ENCODE measurements at regions not wholly inside any gene's neighbourhood (a gene's known extent, or its start where the extent isn't known, plus 50 kb on each side); places are given as distances from the start of the nearest gene placed in this dataset.

DNA sequence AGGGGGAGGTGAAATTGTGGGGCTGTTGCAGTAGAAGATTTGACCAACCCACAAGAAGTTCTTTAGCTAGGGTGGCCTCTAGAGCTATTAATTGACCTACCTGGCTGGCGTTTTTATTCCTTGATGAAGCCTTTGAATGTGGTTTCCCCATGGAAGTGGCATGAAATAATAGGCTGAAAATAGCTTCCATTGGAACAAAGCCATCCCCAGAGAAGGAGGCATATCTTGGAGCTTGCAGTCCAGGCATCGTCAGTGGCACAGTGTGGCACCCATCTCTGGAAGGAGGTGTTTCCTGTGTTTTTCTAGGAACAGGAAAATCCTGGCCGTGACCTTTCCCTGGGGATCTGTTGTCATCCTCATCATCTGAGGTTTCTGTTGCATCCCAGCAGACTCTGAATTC, 96.3 kb upstream of the WDR1 start:
- no peaks in the 10 kb centered on the region for H3K9me3 ChIP-seq (ENCODE audit: control insufficient read depth, low read depth, low read length)
- WGBS (ENCODE audit: extremely low coverage, insufficient read length, low lambda C conversion rate) = no CpG with 5 or more reads among the region's 3 CpGs
- no peak for DNase-seq

More for the DNA sequence above, 96.3 kb upstream of the WDR1 start:
- H2BK12ac ChIP-seq (ENCODE audit: insufficient read length, low read depth, low read length) = no peak overlapping the region
- Mint-ChIP-seq H3K27ac (no peak overlapping the region), H3K9me3 (peaks cover 0 to 2% of the 10 kb centered on the region in 2 experiments; a peak in 3 of 5 replicates), H3K27me3 (ENCODE audit: low read depth) (peaks cover 15% of the 10 kb centered on the region), H3K4me3 (no peak overlapping the region), H3K4me1 (no peaks in the 10 kb centered on the region), H3K36me3 (ENCODE audit: insufficient read depth in 1 of 3, low read depth in 3 of 3) (no peaks in the 10 kb centered on the region)
- H3K4ac ChIP-seq (ENCODE audit: low read depth, low read length) = no peak overlapping the region
- no peaks in the 10 kb centered on the region for H3K4me1 ChIP-seq (ENCODE audit: insufficient read depth, low read length)
- no peak overlapping the region for H2BK5ac ChIP-seq (ENCODE audit: insufficient read length, low read length)
- no peak overlapping the region for H3K18ac ChIP-seq (ENCODE audit: insufficient read length, low read depth, low read length)
- no peak overlapping the region for H3K56ac ChIP-seq (ENCODE audit: insufficient read length, low read depth, low read length)
- H3T11ph ChIP-seq (ENCODE audit: low read length) = no peak overlapping the region
- no peak overlapping the region for H3K9ac ChIP-seq (ENCODE audit: extremely low read depth, insufficient read length, low read length)
- no peak overlapping the region for H2BK15ac ChIP-seq (ENCODE audit: low read depth, low read length)
- no peak overlapping the region for H2BK120ac ChIP-seq (ENCODE audit: low read depth, low read length, poor library complexity, severe bottlenecking)
- TF ChIP-seq, protein P1, sequence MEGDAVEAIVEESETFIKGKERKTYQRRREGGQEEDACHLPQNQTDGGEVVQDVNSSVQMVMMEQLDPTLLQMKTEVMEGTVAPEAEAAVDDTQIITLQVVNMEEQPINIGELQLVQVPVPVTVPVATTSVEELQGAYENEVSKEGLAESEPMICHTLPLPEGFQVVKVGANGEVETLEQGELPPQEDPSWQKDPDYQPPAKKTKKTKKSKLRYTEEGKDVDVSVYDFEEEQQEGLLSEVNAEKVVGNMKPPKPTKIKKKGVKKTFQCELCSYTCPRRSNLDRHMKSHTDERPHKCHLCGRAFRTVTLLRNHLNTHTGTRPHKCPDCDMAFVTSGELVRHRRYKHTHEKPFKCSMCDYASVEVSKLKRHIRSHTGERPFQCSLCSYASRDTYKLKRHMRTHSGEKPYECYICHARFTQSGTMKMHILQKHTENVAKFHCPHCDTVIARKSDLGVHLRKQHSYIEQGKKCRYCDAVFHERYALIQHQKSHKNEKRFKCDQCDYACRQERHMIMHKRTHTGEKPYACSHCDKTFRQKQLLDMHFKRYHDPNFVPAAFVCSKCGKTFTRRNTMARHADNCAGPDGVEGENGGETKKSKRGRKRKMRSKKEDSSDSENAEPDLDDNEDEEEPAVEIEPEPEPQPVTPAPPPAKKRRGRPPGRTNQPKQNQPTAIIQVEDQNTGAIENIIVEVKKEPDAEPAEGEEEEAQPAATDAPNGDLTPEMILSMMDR (conservative IDR thresholded peaks at IDR 0.05) = no peak
- H3K27me3 ChIP-seq (ENCODE audit: insufficient read depth, low read length) = no peaks in the 10 kb centered on the region
- H4K20me1 ChIP-seq (ENCODE audit: control insufficient read depth, insufficient read depth, insufficient read length) = no peaks in the 10 kb centered on the region
- no peak overlapping the region for H2AK5ac ChIP-seq (ENCODE audit: insufficient read length, low read length)
- H3K14ac ChIP-seq (ENCODE audit: insufficient read depth, low read length) = no peak overlapping the region
- H2AFZ ChIP-seq (ENCODE audit: low read length) = no peak overlapping the region
- H3K27ac ChIP-seq (ENCODE audit: insufficient read length, low read depth, low read length) = no peak overlapping the region
- no peak overlapping the region for H3K4me2 ChIP-seq (ENCODE audit: insufficient read depth, insufficient read length, low read length)
- no peak overlapping the region for H3K23ac ChIP-seq (ENCODE audit: insufficient read length, low read depth, low read length)
- H3K23me2 ChIP-seq (ENCODE audit: insufficient read length, low read depth, low read length, poor library complexity, severe bottlenecking) = no peaks in the 10 kb centered on the region
- no peak overlapping the region for H2BK20ac ChIP-seq (ENCODE audit: low read depth, low read length, poor library complexity, severe bottlenecking)
- no peak overlapping the region for H4K5ac ChIP-seq (ENCODE audit: insufficient read length, low read depth, low read length)
- H3K79me2 ChIP-seq (ENCODE audit: insufficient read depth, low read length) = no peaks in the 10 kb centered on the region
- no peak overlapping the region for H4K91ac ChIP-seq (ENCODE audit: insufficient read length, low read depth, low read length)
- no peak overlapping the region for H4K8ac ChIP-seq (replicated peaks; ENCODE audit: insufficient read length, low read depth, low read length)
- H3K79me1 ChIP-seq (ENCODE audit: insufficient read depth, low read depth, low read length, poor library complexity, severe bottlenecking) = no peaks in the 10 kb centered on the region
